ENCODE measurements at regions not wholly inside any gene's neighbourhood (a gene's known extent, or its start where the extent isn't known, plus 50 kb on each side); places are given as distances from the start of the nearest gene placed in this dataset.

- H3K9me3 Mint-ChIP-seq: no peaks in the 10 kb centered on the region
- peaks cover 2% of the 10 kb centered on the region for H3K4me1 Mint-ChIP-seq
- TF ChIP-seq CTCF (IDR thresholded peaks at IDR 0.05; ENCODE audit: unreplicated experiment): no peak
- no peak overlapping the region for H3K4me3 Mint-ChIP-seq
- no peak overlapping the region for H3K27ac Mint-ChIP-seq
- H3K36me3 Mint-ChIP-seq: no peaks in the 10 kb centered on the region
- DNase-seq (ENCODE audit: low spot score in 2 of 2, unreplicated experiment in 2 of 2): no peak
- H3K27me3 Mint-ChIP-seq (ENCODE audit: low read depth): no peaks in the 10 kb centered on the region
Measured at GRCh38 chr6:125477844-125478243, 176.1 kb upstream of the HDDC2 start.

- no peak for TF ChIP-seq CTCF (IDR thresholded peaks at IDR 0.05; ENCODE audit: unreplicated experiment)
- Mint-ChIP-seq H3K27me3 (ENCODE audit: low read depth) (no peaks in the 10 kb centered on the region), H3K27ac (no peak overlapping the region), H3K4me3 (no peak overlapping the region), H3K36me3 (no peaks in the 10 kb centered on the region), H3K4me1 (no peaks in the 10 kb centered on the region), H3K9me3 (no peaks in the 10 kb centered on the region)
- no peak for DNase-seq (ENCODE audit: low spot score in 2 of 2, unreplicated experiment in 2 of 2)
Measured at GRCh38 chr6:125480146-125480545, 178.4 kb upstream of the HDDC2 start.

GRCh38 chr6:125480571-125480970 is 178.8 kb upstream of the HDDC2 start:
- Mint-ChIP-seq H3K27me3 (ENCODE audit: low read depth) (no peaks in the 10 kb centered on the region), H3K36me3 (no peaks in the 10 kb centered on the region), H3K9me3 (no peaks in the 10 kb centered on the region), H3K4me1 (no peaks in the 10 kb centered on the region), H3K27ac (no peak overlapping the region), H3K4me3 (no peak overlapping the region)
- no peak for DNase-seq (ENCODE audit: low spot score in 2 of 2, unreplicated experiment in 2 of 2)
- TF ChIP-seq CTCF (IDR thresholded peaks at IDR 0.05; ENCODE audit: unreplicated experiment): no peak

GRCh38 chr6:125481056-125481455 is 179.3 kb upstream of the HDDC2 start:
- H3K9me3 Mint-ChIP-seq: no peaks in the 10 kb centered on the region
- H3K27me3 Mint-ChIP-seq (ENCODE audit: low read depth): no peaks in the 10 kb centered on the region
- H3K4me3 Mint-ChIP-seq: no peak overlapping the region
- no peaks in the 10 kb centered on the region for H3K4me1 Mint-ChIP-seq
- no peak for TF ChIP-seq CTCF (IDR thresholded peaks at IDR 0.05; ENCODE audit: unreplicated experiment)
- DNase-seq (ENCODE audit: low spot score in 2 of 2, unreplicated experiment in 2 of 2): no peak
- H3K36me3 Mint-ChIP-seq: no peaks in the 10 kb centered on the region
- H3K27ac Mint-ChIP-seq: no peak overlapping the region

- H3K27me3 Mint-ChIP-seq (ENCODE audit: low read depth): no peaks in the 10 kb centered on the region
- peaks cover 5% of the 10 kb centered on the region for H3K4me1 Mint-ChIP-seq
- no peak overlapping the region for H3K27ac Mint-ChIP-seq
- no peaks in the 10 kb centered on the region for H3K36me3 Mint-ChIP-seq
- no peak overlapping the region for H3K4me3 Mint-ChIP-seq
- TF ChIP-seq CTCF (IDR thresholded peaks at IDR 0.05; ENCODE audit: unreplicated experiment): no peak
- no peak for DNase-seq (ENCODE audit: low spot score in 2 of 2, unreplicated experiment in 2 of 2)
- peaks cover 3% of the 10 kb centered on the region for H3K9me3 Mint-ChIP-seq
Measured at GRCh38 chr6:125485757-125486156, 184.0 kb upstream of the HDDC2 start.

GRCh38 chr6:125486881-125487280 is 185.1 kb upstream of the HDDC2 start:
- Mint-ChIP-seq H3K4me3 (no peak overlapping the region), H3K9me3 (peaks cover 3% of the 10 kb centered on the region), H3K27me3 (ENCODE audit: low read depth) (no peaks in the 10 kb centered on the region), H3K4me1 (peaks cover 5% of the 10 kb centered on the region), H3K36me3 (no peaks in the 10 kb centered on the region), H3K27ac (no peak overlapping the region)
- no peak for TF ChIP-seq CTCF (IDR thresholded peaks at IDR 0.05; ENCODE audit: unreplicated experiment)
- no peak for DNase-seq (ENCODE audit: low spot score in 2 of 2, unreplicated experiment in 2 of 2)
